Body of pancreas (tissue), 4 donors: ENCODE measurements at regions not wholly inside any gene's neighbourhood (a gene's known extent, or its start where the extent isn't known, plus 50 kb on each side); places are given as distances from the start of the nearest gene placed in this dataset.

Experiments used
- ATAC-seq: fragments of 150-250 bp; one replicate; pipeline ENCODE4 v1.9.1; 2016
- DNase-seq, 4 donors: peaks; one replicate each; pipeline ENCODE4 v3.0.0-alpha.2; 2019
- H3K27ac ChIP-seq, 4 donors: fragments of 200-600 bp; sonication (generic); 1 replicate in 3 of 4; 2 replicates in 1 of 4; pipeline versions ENCODE4 v1.5.1 to v1.6.1; 2016 to 2019; ENCODE audit warnings: mild to moderate bottlenecking in 1 of 4, mixed read lengths in 1 of 4, moderate library complexity in 1 of 4
- H3K27me3 ChIP-seq, 2 donors: fragments of 200-600 bp; sonication (generic); one replicate each; pipeline ENCODE4 v1.6.0; 2016; ENCODE audit warnings: mild to moderate bottlenecking in 1 of 2
- H3K36me3 ChIP-seq, 2 donors: fragments of 200-600 bp; sonication (generic); replicated peaks in 1 of 2; 2 replicates each; pipeline ENCODE4 v1.5.1; 2016; ENCODE audit warnings: low read depth in 2 of 2; ENCODE audit not compliant: insufficient read depth in 1 of 2
- H3K4me1 ChIP-seq: fragments of 200-600 bp; sonication (generic); one replicate; pipeline ENCODE4 v1.6.0; 2016
- H3K4me3 ChIP-seq, 2 donors: fragments of 200-600 bp; sonication (generic); 1 replicate in 1 of 2; 2 replicates in 1 of 2; pipeline ENCODE4 v1.5.1; 2016 to 2019
- H3K9me3 ChIP-seq, 3 donors: fragments of 200-600 bp; sonication (generic); 1 replicate in 2 of 3; 2 replicates in 1 of 3; pipeline ENCODE4 v1.5.1; 2016
- POLR2A ChIP-seq, 3 donors: fragments of 450-650 bp; IDR thresholded peaks; one replicate each; pipeline ENCODE4 v1.6.1; 2016; ENCODE audit warnings: antibody characterized with exemption in 3 of 3, mild to moderate bottlenecking in 2 of 3
- WGBS, 2 donors: methylation state at CpG; one replicate each; pipeline ENCODE4 v1.1.5; 2017; 5-methylcytosine and 5-hydroxymethylcytosine counted together
- intact Hi-C: fragments of 100-400 bp; cut with DNase I; formaldehyde crosslinking; loops from one replicate; pipeline ENCODE4 v1.15.1; 2023
- TF ChIP-seq, protein P1 (sequence below), 7 experiments: fragments of 450-650 bp in 4 of 7; fragments of 200-600 bp in 3 of 7; sonication (generic) in 3 of 7; IDR thresholded peaks; one replicate each; pipeline ENCODE4 v1.5.1; 2016 to 2019; ENCODE audit warnings: antibody characterized with exemption in 7 of 7

DNA sequence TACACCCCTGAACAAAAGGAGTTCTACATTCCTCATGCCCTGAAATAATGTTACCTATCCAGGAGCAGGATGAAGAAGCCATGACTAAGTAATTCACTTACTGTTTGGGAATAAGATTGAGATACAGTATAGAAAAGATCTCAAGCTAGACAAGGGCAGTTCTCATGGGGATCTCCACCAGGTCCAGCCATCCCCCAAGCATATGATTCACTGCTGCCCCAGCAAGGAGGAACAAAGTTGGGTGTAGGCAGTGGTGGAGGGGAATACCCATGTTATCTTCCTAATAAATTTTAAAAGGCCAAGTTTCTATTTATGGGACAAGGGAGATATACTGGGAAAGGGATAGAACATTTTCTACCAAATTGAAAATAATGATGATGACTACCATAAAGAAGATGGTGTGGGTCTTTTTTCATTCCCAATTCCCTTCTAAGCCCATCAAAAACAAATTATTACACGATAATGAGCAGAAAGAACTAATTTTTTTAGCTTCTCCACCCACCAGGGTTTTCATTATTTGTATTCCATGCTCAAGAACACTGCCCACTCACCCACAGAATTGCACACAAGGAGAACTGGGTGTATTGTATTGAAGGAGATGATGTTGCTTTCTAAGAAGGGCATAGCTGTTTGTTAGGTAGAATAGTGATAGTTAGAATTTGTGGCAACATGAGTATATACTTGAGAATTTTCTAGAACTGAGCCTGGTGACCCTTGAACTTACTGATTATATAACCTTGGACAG lies 204.6 kb downstream of the BTG1 start:
- H3K4me3 ChIP-seq, result no peak overlapping the region
- no peaks in the 10 kb centered on the region for H3K4me1 ChIP-seq
- DNase-seq (no peak), ATAC-seq (no peak)
- H3K27me3 ChIP-seq, result no peaks in the 10 kb centered on the region
- TF ChIP-seq POLR2A (IDR thresholded peaks at IDR 0.05), result no peak
- TF ChIP-seq, protein P1, sequence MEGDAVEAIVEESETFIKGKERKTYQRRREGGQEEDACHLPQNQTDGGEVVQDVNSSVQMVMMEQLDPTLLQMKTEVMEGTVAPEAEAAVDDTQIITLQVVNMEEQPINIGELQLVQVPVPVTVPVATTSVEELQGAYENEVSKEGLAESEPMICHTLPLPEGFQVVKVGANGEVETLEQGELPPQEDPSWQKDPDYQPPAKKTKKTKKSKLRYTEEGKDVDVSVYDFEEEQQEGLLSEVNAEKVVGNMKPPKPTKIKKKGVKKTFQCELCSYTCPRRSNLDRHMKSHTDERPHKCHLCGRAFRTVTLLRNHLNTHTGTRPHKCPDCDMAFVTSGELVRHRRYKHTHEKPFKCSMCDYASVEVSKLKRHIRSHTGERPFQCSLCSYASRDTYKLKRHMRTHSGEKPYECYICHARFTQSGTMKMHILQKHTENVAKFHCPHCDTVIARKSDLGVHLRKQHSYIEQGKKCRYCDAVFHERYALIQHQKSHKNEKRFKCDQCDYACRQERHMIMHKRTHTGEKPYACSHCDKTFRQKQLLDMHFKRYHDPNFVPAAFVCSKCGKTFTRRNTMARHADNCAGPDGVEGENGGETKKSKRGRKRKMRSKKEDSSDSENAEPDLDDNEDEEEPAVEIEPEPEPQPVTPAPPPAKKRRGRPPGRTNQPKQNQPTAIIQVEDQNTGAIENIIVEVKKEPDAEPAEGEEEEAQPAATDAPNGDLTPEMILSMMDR (IDR thresholded peaks at IDR 0.05), result no peak
- no peaks in the 10 kb centered on the region for H3K36me3 ChIP-seq
- no peaks in the 10 kb centered on the region for H3K9me3 ChIP-seq
- intact Hi-C loops, result no loop called here
- H3K27ac ChIP-seq, result no peak overlapping the region
- WGBS, 2 donors, result 71 to 94% methylated on average over 1 of the region's 1 CpG

- TF ChIP-seq POLR2A (IDR thresholded peaks at IDR 0.05), result no peak
- TF ChIP-seq, protein P1 (IDR thresholded peaks at IDR 0.05), result no peak
- intact Hi-C loops, result no loop called here
- Histone ChIP-seq H3K36me3 (no peaks in the 10 kb centered on the region), H3K9me3 (no peaks in the 10 kb centered on the region), H3K27ac (no peak overlapping the region), H3K4me3 (no peak overlapping the region), H3K4me1 (no peaks in the 10 kb centered on the region), H3K27me3 (no peaks in the 10 kb centered on the region)
- ATAC-seq, result no peak
- WGBS, 2 donors, result 87 to 91% methylated on average over 1 of the region's 1 CpG
- no peak for DNase-seq
These were observed 205.3 kb downstream of the BTG1 start for GRCh38 chr12:91940322-91940721.

DNA sequence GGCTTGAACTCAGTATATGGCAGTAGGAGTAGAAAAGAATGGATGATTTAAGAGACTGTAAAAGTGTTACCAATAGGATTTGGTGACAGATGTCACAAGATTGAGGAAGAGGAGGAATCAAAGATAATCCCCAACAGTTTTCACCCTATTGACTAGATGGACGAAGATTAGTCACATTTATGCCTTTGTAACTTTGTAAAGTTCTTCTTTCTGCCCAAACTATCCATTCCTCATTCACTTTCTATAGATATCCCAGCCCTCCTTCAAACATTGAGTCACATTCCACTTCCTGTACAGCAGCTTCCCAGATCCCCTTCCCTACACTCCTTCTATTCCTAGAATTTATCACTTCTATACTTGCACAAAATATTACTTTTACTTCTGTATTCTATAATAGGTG lies 207.9 kb downstream of the BTG1 start:
- no peak overlapping the region for H3K27ac ChIP-seq
- TF ChIP-seq, protein P1 (IDR thresholded peaks at IDR 0.05), result no peak
- no peak for TF ChIP-seq POLR2A (IDR thresholded peaks at IDR 0.05)
- H3K9me3 ChIP-seq, result no peaks in the 10 kb centered on the region
- peaks cover 5% of the 10 kb centered on the region for H3K4me1 ChIP-seq
- intact Hi-C loops, result no loop called here
- DNase-seq (no peak), ATAC-seq (no peak)
- WGBS, 2 donors, result 94 to 100% methylated on average over 1 of the region's 1 CpG
- no peaks in the 10 kb centered on the region for H3K36me3 ChIP-seq
- no peak overlapping the region for H3K4me3 ChIP-seq
- no peaks in the 10 kb centered on the region for H3K27me3 ChIP-seq

- DNase-seq (no peak), ATAC-seq (no peak)
- no peak overlapping the region for H3K4me3 ChIP-seq
- H3K9me3 ChIP-seq, result no peaks in the 10 kb centered on the region
- intact Hi-C loops, result no loop called here
- peaks cover 6% of the 10 kb centered on the region for H3K4me1 ChIP-seq
- WGBS, 2 donors, result 90 to 96% methylated on average over 1 of the region's 1 CpG
- no peak overlapping the region for H3K27ac ChIP-seq
- H3K36me3 ChIP-seq, result no peaks in the 10 kb centered on the region
- H3K27me3 ChIP-seq, result no peaks in the 10 kb centered on the region
- no peak for TF ChIP-seq POLR2A (IDR thresholded peaks at IDR 0.05)
- TF ChIP-seq, protein P1 (IDR thresholded peaks at IDR 0.05), result no peak
These were observed 208.6 kb downstream of the BTG1 start for GRCh38 chr12:91937009-91937408.

GRCh38 chr12:91935296-91935695 lies 210.3 kb downstream of the BTG1 start:
- ATAC-seq (no peak), DNase-seq (no peak)

More at GRCh38 chr12:91935296-91935695, 210.3 kb downstream of the BTG1 start:
- Histone ChIP-seq H3K27ac (no peak overlapping the region), H3K27me3 (no peaks in the 10 kb centered on the region), H3K4me1 (peaks cover 23% of the 10 kb centered on the region), H3K36me3 (no peaks in the 10 kb centered on the region), H3K4me3 (no peak overlapping the region), H3K9me3 (no peaks in the 10 kb centered on the region)
- intact Hi-C loops, result no loop called here
- WGBS, 2 donors, result 76 to 87% methylated on average over 2 of the region's 2 CpGs
- TF ChIP-seq POLR2A (IDR thresholded peaks at IDR 0.05), result no peak
- TF ChIP-seq, protein P1 (IDR thresholded peaks at IDR 0.05), result no peak
